Ovary (tissue), 3 donors: ENCODE measurements at regions not wholly inside any gene's neighbourhood (a gene's known extent, or its start where the extent isn't known, plus 50 kb on each side); places are given as distances from the start of the nearest gene placed in this dataset.

Experiments
- EP300 ChIP-seq: sonication (generic); formaldehyde crosslinking; IDR thresholded peaks from one replicate; pipeline ENCODE4 v1.6.1; 2017; ENCODE audit warnings: antibody characterized with exemption
- POLR2A ChIP-seq: fragments of 450-650 bp; IDR thresholded peaks from one replicate; pipeline ENCODE4 v1.6.1; 2017; ENCODE audit warnings: antibody characterized with exemption, mild to moderate bottlenecking, moderate library complexity
- TF ChIP-seq, protein P1 (sequence below), 3 donors: fragments of 450-650 bp in 2 of 3; fragments of 200-600 bp in 1 of 3; IDR thresholded peaks; one replicate each; pipeline versions ENCODE4 v1.5.1 to v1.8.0; 2016 to 2022; ENCODE audit warnings: antibody characterized with exemption in 3 of 3, mild to moderate bottlenecking in 1 of 3
- donor health status: DM: no; HTN: no; CAD: no.

DNA sequence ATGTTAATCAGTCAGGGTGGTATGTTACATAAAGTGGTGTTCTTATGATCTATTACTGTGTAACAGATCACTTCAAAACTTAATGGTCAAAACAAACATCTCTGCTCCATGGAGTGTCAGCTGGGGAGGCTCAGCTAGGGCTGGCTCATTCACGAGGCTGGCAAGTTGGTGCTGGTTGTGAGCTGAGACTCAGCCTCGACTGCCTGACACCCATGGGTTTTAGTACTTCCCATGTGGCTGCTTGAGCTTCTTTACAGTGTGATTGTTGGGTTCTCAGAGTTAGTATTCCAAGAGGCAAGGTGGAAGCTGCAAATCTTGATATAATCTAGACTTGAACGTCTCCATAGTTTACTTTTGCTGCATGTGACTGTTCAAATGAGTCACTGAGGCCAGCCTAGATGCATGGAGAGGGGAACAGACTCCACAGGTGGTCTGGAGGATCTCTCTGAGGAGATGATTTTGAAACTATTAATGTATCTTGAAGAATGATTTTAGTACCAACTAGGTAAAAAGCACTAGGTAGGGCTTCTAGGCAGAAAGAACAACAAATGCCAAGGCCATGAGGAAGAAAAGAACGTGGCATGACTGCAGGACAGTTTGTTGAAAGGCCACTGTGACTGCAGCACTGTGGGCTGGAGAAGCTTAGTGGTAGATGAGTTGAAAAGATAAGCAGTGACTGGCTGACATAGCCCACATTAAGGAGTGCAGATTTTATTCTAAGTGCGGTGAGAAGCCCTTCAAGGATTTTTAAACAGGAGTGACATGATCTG is 281.1 kb upstream of the PROK2 start:
- TF ChIP-seq POLR2A: no peak
- TF ChIP-seq, protein P1, sequence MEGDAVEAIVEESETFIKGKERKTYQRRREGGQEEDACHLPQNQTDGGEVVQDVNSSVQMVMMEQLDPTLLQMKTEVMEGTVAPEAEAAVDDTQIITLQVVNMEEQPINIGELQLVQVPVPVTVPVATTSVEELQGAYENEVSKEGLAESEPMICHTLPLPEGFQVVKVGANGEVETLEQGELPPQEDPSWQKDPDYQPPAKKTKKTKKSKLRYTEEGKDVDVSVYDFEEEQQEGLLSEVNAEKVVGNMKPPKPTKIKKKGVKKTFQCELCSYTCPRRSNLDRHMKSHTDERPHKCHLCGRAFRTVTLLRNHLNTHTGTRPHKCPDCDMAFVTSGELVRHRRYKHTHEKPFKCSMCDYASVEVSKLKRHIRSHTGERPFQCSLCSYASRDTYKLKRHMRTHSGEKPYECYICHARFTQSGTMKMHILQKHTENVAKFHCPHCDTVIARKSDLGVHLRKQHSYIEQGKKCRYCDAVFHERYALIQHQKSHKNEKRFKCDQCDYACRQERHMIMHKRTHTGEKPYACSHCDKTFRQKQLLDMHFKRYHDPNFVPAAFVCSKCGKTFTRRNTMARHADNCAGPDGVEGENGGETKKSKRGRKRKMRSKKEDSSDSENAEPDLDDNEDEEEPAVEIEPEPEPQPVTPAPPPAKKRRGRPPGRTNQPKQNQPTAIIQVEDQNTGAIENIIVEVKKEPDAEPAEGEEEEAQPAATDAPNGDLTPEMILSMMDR (IDR thresholded peaks at IDR 0.05): no peak
- no peak for TF ChIP-seq EP300
